ENCODE measurements at regions not wholly inside any gene's neighbourhood (a gene's known extent, or its start where the extent isn't known, plus 50 kb on each side); places are given as distances from the start of the nearest gene placed in this dataset.

DNA sequence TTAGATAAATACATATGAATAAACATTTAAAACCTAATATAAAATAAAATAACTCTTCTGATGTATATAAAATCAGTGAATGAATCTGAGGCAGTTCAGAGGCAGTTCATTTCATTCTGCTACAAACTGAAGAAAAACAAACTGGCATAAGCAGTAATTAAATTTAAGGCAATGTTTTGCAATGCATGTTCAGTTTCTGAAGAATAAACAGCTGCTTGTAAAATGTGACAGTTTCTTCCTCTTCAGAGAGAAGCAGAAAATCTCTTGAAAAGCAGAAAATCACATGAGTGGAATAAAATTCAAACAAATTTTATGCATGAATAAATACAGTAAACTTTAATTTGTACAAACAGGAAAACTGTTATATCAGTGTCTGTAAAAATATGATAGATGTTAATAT lies 643.7 kb downstream of the KCNT2 start:
- H3K9me3 Mint-ChIP-seq = peaks cover 11 to 35% (median 16%) of the 10 kb centered on the region in 6 donors
- H3K4me3 Mint-ChIP-seq = no peak overlapping the region
- no peak overlapping the region for H3K27ac Mint-ChIP-seq
- DNase-seq = no peak
- H3K27me3 Mint-ChIP-seq (ENCODE audit: low read depth in 3 of 3) = no peaks in the 10 kb centered on the region
- no peaks in the 10 kb centered on the region for H3K36me3 Mint-ChIP-seq
- no peaks in the 10 kb centered on the region for H3K4me1 Mint-ChIP-seq

DNA sequence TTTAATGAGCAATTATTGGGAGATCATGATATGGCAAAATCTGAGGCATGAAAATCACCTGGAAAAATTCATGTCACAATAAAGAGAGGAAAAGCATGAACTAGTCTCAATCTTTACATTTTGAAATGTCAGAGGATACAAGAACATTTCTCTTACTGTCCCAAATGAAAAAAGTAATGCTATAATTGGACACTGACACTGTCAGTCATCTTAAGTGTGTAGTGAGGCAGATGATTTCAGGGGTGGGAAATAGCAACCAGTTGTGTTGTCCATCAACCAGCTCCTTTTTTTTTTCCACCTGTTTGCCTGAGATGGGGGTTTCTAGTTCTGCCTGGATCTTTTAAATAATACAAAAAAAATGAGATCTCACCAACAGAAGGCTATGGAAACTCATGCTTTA lies 646.2 kb downstream of the KCNT2 start:
- no peak overlapping the region for H3K4me3 Mint-ChIP-seq
- no peak for DNase-seq
- H3K9me3 Mint-ChIP-seq = peaks cover 9 to 40% (median 17%) of the 10 kb centered on the region in 6 donors
- no peak overlapping the region for H3K27ac Mint-ChIP-seq
- no peaks in the 10 kb centered on the region for H3K36me3 Mint-ChIP-seq
- H3K4me1 Mint-ChIP-seq = no peaks in the 10 kb centered on the region
- H3K27me3 Mint-ChIP-seq (ENCODE audit: low read depth in 3 of 3) = no peaks in the 10 kb centered on the region

DNA sequence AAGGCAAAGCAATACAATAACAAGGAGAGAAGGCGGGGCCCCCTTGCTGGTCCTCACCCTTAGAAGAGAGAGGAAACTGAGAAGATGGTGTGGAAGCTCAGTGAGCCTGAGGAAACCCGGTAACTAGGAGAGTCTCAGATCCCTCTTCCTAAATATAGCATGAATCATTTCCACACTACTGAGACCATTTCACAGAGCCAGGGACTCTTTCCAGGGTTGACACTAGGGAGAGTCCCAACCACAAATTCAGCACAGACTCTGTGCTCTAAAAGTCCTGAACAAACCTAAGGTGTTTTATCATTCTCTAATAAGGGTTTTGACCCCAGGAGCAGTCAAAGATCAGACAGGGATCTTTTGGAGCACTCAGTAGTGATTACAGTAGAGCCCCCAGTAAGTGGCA lies 647.7 kb downstream of the KCNT2 start:
- no peak overlapping the region for H3K27ac Mint-ChIP-seq
- DNase-seq = no peak
- peaks cover 0 to 2% (median 0%) of the 10 kb centered on the region in 3 donors for H3K27me3 Mint-ChIP-seq (ENCODE audit: low read depth in 3 of 3)
- peaks cover 8 to 41% (median 23%) of the 10 kb centered on the region in 6 donors for H3K9me3 Mint-ChIP-seq
- no peaks in the 10 kb centered on the region for H3K36me3 Mint-ChIP-seq
- no peaks in the 10 kb centered on the region for H3K4me1 Mint-ChIP-seq
- H3K4me3 Mint-ChIP-seq = no peak overlapping the region

DNA sequence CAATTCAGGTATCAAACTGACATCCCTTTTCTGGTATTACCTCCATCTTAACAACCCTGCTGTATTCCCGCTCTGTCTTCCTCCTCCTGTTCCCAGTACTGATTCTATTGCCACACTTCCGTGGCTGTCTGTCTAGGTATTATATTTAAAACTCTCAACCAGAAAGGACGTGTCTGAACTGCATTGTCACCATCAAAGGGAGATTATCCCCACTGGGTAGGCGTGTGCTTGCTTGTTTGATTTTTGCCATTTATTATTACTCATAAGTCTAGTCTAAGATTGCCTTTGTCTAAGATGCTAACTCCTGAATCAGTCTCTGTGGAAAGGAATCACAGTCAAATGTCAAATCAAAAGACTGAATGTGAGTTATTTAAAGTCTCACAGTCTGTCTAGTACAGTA lies 650.1 kb downstream of the KCNT2 start:
- Mint-ChIP-seq H3K9me3 (peaks cover 7 to 37% (median 20%) of the 10 kb centered on the region in 6 donors), H3K27ac (no peak overlapping the region), H3K4me3 (no peak overlapping the region), H3K4me1 (no peaks in the 10 kb centered on the region), H3K27me3 (ENCODE audit: low read depth in 3 of 3) (peaks cover 0 to 2% (median 0%) of the 10 kb centered on the region in 3 donors), H3K36me3 (no peaks in the 10 kb centered on the region)
- DNase-seq = no peak

DNA sequence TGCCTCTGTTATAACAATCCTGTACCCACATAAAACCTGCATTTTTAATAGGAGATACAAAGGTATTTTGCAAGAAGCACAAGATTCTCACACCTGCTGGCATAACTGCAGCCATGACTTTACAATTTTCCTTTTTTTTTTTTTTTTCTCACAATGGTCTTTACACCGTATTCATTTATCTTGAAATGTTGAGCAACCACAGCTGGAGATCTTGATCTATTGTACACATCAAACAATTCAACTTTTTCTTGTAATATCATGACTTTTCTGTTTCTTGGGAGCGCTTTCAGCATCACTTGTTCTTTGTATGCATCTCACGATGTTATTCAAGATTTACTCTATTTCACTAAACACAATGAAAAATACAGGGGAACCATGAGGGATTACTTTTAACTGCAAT lies 651.4 kb downstream of the KCNT2 start:
- no peaks in the 10 kb centered on the region for H3K4me1 Mint-ChIP-seq
- H3K27me3 Mint-ChIP-seq (ENCODE audit: low read depth in 3 of 3) = peaks cover 0 to 2% (median 0%) of the 10 kb centered on the region in 3 donors
- no peaks in the 10 kb centered on the region for H3K36me3 Mint-ChIP-seq
- no peak overlapping the region for H3K4me3 Mint-ChIP-seq
- DNase-seq = no peak
- peaks cover 4 to 38% (median 23%) of the 10 kb centered on the region in 6 donors for H3K9me3 Mint-ChIP-seq
- H3K27ac Mint-ChIP-seq = no peak overlapping the region

DNA sequence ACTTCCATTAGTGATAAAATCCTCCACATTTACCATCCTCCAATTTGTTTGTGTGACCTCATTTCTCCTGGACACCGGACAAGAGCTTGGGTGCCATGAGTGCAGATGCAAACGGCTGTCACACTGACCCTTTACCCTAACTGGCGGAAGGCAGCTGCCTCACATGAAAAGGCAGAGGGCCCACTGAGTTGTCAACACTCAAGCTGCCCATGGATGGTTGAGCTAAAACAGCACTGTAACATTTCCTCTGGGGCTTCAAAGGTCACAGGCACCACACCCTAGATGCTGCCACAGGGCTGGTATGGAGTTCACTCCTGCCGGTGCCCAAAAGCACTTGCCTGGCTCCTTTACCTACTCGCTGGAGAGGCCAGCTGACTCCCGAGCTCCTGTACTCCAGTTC lies 653.4 kb downstream of the KCNT2 start:
- H3K27me3 Mint-ChIP-seq (ENCODE audit: low read depth in 3 of 3) = peaks cover 0 to 2% (median 0%) of the 10 kb centered on the region in 3 donors
- H3K36me3 Mint-ChIP-seq = no peaks in the 10 kb centered on the region
- peaks cover 5 to 29% (median 20%) of the 10 kb centered on the region in 6 donors for H3K9me3 Mint-ChIP-seq
- no peaks in the 10 kb centered on the region for H3K4me1 Mint-ChIP-seq
- no peak for DNase-seq
- no peak overlapping the region for H3K4me3 Mint-ChIP-seq
- no peak overlapping the region for H3K27ac Mint-ChIP-seq

DNA sequence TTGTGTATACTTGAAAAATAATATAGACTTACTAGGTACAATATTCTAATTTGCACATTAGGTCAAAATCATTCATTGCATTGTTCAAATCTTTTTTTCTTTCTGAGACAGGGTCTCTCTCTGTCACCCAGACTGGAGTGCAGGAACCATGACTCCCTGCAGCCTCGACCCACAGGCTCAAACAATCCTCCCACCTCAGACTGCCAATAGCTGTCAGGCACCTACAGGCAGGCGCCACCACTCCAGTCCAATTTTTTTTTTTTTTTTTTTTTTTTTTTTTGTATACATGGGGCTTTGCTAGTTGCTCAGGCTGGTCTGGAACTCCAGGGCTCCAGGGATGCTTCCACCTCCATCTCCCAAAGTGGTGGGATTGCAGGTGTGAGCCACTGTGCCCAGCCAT lies 656.9 kb downstream of the KCNT2 start:
- Mint-ChIP-seq H3K4me1 (no peaks in the 10 kb centered on the region), H3K4me3 (no peak overlapping the region), H3K9me3 (peaks cover 7 to 32% (median 17%) of the 10 kb centered on the region in 6 donors), H3K36me3 (no peaks in the 10 kb centered on the region), H3K27me3 (ENCODE audit: low read depth in 3 of 3) (no peaks in the 10 kb centered on the region), H3K27ac (no peak overlapping the region)
- no peak for DNase-seq

DNA sequence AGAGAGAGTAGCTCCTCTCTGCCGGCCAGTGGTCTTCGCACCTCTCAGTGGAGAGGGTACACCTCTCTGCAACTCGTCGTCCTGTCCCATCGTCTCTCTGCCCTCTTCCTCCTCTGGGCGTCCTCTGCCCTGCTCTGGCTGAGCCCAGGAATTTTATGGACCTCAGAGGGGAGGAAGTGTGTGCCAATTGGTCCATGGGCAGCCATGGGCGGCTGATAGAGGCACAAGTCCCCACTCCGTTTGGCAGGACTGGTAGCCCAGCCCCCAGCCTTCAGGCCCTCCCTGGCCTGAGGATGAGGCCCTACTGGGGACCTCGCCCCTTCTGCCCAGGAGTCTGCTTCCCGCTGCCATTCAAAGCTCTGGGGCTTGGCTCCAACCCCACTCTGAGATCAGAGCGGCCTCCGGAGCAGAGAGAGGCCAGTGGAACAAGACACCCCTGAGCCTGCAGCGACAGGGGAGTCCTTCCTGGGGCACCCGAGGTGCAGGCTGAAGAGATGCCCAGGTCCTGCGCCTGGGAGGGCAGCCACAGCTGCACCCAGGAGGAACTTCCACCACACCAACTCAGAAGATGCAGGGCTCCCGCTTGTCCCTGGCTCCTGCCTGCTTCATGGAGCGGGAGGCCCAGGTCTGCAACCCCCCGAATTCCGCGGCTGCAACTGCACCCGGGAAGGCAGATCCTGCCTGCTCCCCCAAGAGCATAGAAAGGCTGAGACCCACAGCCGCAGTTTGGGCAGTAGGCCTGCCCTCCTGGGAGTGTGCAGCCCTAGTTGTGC lies 659.9 kb downstream of the KCNT2 start:
- no peak for DNase-seq
- H3K36me3 Mint-ChIP-seq = no peaks in the 10 kb centered on the region
- H3K27me3 Mint-ChIP-seq (ENCODE audit: low read depth in 3 of 3) = no peaks in the 10 kb centered on the region
- no peaks in the 10 kb centered on the region for H3K4me1 Mint-ChIP-seq
- H3K27ac Mint-ChIP-seq = no peak overlapping the region
- H3K9me3 Mint-ChIP-seq = peaks cover 7 to 30% (median 14%) of the 10 kb centered on the region in 6 donors
- H3K4me3 Mint-ChIP-seq = no peak overlapping the region

DNA sequence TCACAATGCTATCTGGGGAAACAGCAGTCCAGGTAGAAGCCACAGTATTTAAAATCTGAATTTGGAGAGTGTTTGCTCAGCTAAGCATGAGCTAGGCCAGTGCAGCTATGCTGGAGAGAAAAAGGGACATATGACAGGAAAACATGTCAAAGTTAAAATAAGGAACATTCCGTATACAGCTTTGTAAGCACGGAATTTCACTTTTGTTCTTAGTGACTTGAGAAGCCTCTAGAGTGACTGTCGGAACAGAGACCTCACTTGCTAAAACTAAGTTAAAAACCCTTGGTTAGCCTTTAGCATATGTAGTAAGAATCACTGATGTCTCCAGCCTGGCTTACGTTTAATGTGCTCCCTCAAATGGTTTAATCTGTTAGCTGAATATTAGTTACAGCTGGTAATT lies 661.7 kb downstream of the KCNT2 start:
- Mint-ChIP-seq H3K27ac (no peak overlapping the region), H3K4me1 (no peaks in the 10 kb centered on the region), H3K9me3 (peaks cover 7 to 30% (median 17%) of the 10 kb centered on the region in 6 donors), H3K27me3 (ENCODE audit: low read depth in 3 of 3) (no peaks in the 10 kb centered on the region), H3K36me3 (no peaks in the 10 kb centered on the region), H3K4me3 (no peak overlapping the region)
- DNase-seq = no peak

DNA sequence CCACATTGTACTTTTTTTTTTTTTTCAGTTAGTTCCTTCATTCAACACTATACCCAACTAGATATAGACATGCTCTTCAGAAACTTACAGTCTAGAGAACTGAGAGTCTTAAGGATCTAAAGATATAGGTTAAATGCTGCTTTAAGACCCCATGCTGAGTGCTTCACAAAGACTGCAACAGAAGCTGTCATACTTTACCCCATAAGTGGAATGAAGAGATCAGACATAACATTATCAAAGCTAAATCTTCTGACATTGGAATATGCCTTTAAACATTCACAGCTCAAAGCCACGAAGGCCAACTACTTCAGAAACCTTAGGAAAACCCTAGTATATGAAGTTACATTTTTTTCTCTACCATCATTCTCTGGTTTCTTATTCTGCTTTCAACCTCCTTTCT lies 666.4 kb downstream of the KCNT2 start:
- Mint-ChIP-seq H3K36me3 (no peaks in the 10 kb centered on the region), H3K27ac (no peak overlapping the region)
- no peak for DNase-seq

DNA sequence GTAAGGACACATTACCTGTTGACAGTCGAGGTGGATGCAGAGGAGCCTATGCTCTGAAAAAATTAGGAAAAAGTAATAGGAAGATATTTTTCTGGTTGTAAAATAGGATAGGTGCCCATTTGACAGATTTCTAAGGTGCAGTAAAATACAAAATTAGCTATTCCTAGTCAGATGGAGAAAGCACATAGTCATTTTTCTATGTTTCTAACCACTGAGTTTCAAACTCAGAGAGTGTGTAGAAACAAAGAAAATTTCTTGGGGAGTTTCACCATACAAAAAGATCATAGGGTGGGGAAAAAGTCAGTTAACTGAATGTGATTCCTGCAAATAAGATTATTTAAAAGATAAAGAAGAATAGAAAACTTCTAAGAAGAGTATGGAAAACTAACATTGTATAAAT lies 666.9 kb downstream of the KCNT2 start:
- Mint-ChIP-seq H3K9me3 (peaks cover 2 to 30% (median 14%) of the 10 kb centered on the region in 6 donors), H3K4me3 (no peak overlapping the region), H3K27me3 (ENCODE audit: low read depth in 3 of 3) (peaks cover 0 to 1% (median 0%) of the 10 kb centered on the region in 3 donors), H3K27ac (no peak overlapping the region), H3K4me1 (no peaks in the 10 kb centered on the region), H3K36me3 (no peaks in the 10 kb centered on the region)
- DNase-seq = no peak

More for the DNA sequence above, 666.4 kb downstream of the KCNT2 start:
- Mint-ChIP-seq H3K4me3 (no peak overlapping the region), H3K4me1 (no peaks in the 10 kb centered on the region), H3K9me3 (peaks cover 2 to 25% (median 16%) of the 10 kb centered on the region in 6 donors), H3K27me3 (ENCODE audit: low read depth in 3 of 3) (peaks cover 0 to 1% (median 0%) of the 10 kb centered on the region in 3 donors)

DNA sequence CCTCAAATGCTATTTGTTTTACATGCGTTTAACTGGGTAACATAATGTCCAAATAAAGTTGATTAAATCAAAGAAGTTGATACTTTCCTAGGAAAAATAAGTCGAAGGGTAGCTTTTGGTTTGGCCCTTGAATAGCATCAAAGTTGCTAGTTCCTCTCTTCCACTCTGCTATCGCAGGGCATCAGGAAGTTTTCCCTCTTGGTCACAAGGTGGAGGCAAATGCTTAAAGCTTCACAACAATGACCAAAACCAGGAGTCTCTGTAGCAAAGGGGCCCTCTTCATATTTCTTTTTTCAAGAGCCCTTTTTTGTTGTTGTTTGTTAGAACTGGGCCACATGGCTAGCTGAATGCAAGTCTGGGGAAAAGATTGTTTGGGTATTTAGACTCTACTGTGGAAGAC lies 668.4 kb downstream of the KCNT2 start:
- peaks cover 0 to 1% (median 0%) of the 10 kb centered on the region in 3 donors for H3K27me3 Mint-ChIP-seq (ENCODE audit: low read depth in 3 of 3)
- peaks cover 2 to 37% (median 13%) of the 10 kb centered on the region in 6 donors for H3K9me3 Mint-ChIP-seq
- no peak overlapping the region for H3K4me3 Mint-ChIP-seq
- no peak for DNase-seq
- H3K4me1 Mint-ChIP-seq = no peaks in the 10 kb centered on the region
- H3K27ac Mint-ChIP-seq = no peak overlapping the region
- no peaks in the 10 kb centered on the region for H3K36me3 Mint-ChIP-seq

DNA sequence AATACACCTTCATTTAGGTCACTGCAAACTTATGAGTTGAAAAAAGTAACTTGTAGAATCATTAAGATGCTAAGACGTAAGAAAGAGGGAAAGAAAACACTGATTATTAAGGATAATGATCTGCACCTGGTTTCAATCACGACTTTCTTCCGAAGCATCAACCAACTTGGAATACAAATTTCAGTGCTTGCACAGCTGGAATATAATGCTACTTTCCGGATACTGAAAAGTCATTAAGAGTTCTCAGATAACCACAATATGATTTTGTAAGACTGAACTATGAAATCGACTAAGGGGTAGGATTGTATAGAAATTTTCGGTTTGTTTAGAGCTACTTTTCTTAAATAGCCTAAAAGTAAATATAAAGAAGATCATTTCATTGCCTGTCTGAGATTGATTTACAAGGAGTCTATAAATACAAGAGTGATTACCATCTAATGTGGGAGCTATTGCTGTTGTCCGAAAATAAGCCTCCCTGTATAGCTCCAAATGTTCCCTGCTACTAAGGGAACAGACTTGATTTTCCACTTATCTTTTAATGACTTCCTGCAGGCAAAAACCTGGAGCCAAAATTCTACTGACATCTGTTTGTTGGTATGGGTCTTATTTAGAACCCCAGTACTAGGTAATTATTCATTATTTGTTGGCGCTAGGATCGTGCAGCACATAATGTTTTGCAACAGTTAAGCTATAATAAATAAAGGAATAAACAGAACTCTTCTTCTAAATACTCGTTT lies 673.3 kb downstream of the KCNT2 start:
- no peak for DNase-seq
- H3K4me1 Mint-ChIP-seq = no peaks in the 10 kb centered on the region
- H3K27ac Mint-ChIP-seq = no peak overlapping the region
- no peak overlapping the region for H3K4me3 Mint-ChIP-seq
- H3K9me3 Mint-ChIP-seq = peaks cover 6 to 40% (median 17%) of the 10 kb centered on the region in 6 donors
- peaks cover 0 to 1% (median 0%) of the 10 kb centered on the region in 3 donors for H3K27me3 Mint-ChIP-seq (ENCODE audit: low read depth in 3 of 3)
- H3K36me3 Mint-ChIP-seq = no peaks in the 10 kb centered on the region

DNA sequence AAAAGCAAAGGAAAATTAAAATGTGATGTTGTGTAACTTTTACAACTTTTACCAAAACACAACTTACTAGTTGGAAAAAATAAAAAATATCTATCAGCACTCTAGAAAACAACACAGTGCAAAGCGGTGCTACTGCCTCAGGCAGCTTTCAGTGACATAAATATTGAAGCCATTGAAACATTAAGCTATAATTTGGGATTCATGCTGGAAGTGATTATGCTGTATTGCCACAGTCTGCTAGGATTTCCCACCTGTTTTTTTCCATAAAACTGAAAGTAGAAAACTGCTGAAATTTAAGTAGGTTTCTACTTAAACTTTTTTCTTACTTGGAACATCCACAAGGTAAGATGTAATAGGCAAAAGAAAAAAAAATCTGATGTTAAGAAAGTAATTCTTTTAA lies 674.4 kb downstream of the KCNT2 start:
- H3K27ac Mint-ChIP-seq = no peak overlapping the region
- no peaks in the 10 kb centered on the region for H3K4me1 Mint-ChIP-seq
- peaks cover 6 to 41% (median 18%) of the 10 kb centered on the region in 6 donors for H3K9me3 Mint-ChIP-seq
- peaks cover 0 to 1% (median 0%) of the 10 kb centered on the region in 3 donors for H3K27me3 Mint-ChIP-seq (ENCODE audit: low read depth in 3 of 3)
- no peaks in the 10 kb centered on the region for H3K36me3 Mint-ChIP-seq
- no peak overlapping the region for H3K4me3 Mint-ChIP-seq
- no peak for DNase-seq
